PC-9 (cell line): ENCODE measurements at regions not wholly inside any gene's neighbourhood (a gene's known extent, or its start where the extent isn't known, plus 50 kb on each side); places are given as distances from the start of the nearest gene placed in this dataset.

Experiments
- BruUV-seq: library from RNA; stranded (reverse); fragments of 400-500 nt; replicated peaks from 2 replicates; lab custom pipeline; 2021; lab: Mats Ljungman, UMichigan
- CTCF ChIA-PET: fragments of 300-600 bp; sonication (Branson Sonifier 250); formaldehyde crosslinking; loops from one replicate; lab custom pipeline; 2022; ENCODE audit warnings: antibody characterized with exemption; lab: Charles Lee
- POLR2A ChIA-PET: fragments of 300-600 bp; sonication (Branson Sonifier 250); formaldehyde crosslinking; loops from one replicate; lab custom pipeline; 2022; ENCODE audit warnings: antibody characterized with exemption; ENCODE audit not compliant: unreplicated experiment; lab: Charles Lee
- DNase-seq, 2 experiments: peaks; one replicate each; pipeline versions ENCODE4 v3.0.0 to v3.0.0-alpha.2; 2015 to 2022; ENCODE audit warnings: mixed read lengths in 1 of 2
- H2AFZ ChIP-seq: fragments of 200-600 bp; sonication (generic); 2 replicates; pipeline ENCODE4 v1.8.1; 2017; ENCODE audit warnings: antibody characterized with exemption
- H3F3A ChIP-seq: fragments of 200-600 bp; sonication (generic); 2 replicates; pipeline ENCODE4 v1.8.1; 2017; ENCODE audit warnings: antibody characterized with exemption, mild to moderate bottlenecking, low read depth; ENCODE audit not compliant: insufficient read depth
- H3K27ac ChIP-seq: fragments of 200-600 bp; sonication (generic); 2 replicates; pipeline ENCODE4 v1.6.1; 2016; ENCODE audit warnings: mixed run types
- H3K27me3 ChIP-seq: fragments of 200-600 bp; sonication (generic); 2 replicates; pipeline ENCODE4 v1.6.1; 2016; ENCODE audit warnings: low read depth, mixed run types; ENCODE audit not compliant: insufficient read depth
- H3K36me3 ChIP-seq: fragments of 200-600 bp; sonication (generic); 2 replicates; pipeline ENCODE4 v1.6.1; 2016; ENCODE audit warnings: low read depth, mixed run types
- H3K4me1 ChIP-seq: fragments of 200-600 bp; sonication (generic); replicated peaks from 2 replicates; pipeline ENCODE4 v1.6.1; 2016; ENCODE audit warnings: mixed run types; ENCODE audit not compliant: insufficient read depth
- H3K4me2 ChIP-seq: fragments of 200-600 bp; sonication (generic); 2 replicates; pipeline ENCODE4 v1.6.1; 2017; ENCODE audit warnings: mixed run types
- H3K4me3 ChIP-seq: fragments of 200-600 bp; sonication (generic); 2 replicates; pipeline ENCODE4 v1.6.1; 2016; ENCODE audit warnings: mixed run types
- H3K79me2 ChIP-seq: fragments of 200-600 bp; sonication (generic); 2 replicates; pipeline ENCODE4 v1.6.1; 2017; ENCODE audit warnings: low read depth, mixed run types
- H3K9me2 ChIP-seq: fragments of 200-600 bp; sonication (generic); 2 replicates; pipeline ENCODE4 v1.8.1; 2017; ENCODE audit warnings: mild to moderate bottlenecking; ENCODE audit not compliant: insufficient read depth
- H3K9me3 ChIP-seq: fragments of 200-600 bp; sonication (generic); 2 replicates; pipeline ENCODE4 v1.8.1; 2016; ENCODE audit warnings: low read depth; ENCODE audit not compliant: insufficient read depth
- H4K20me1 ChIP-seq: fragments of 200-600 bp; sonication (generic); 2 replicates; pipeline ENCODE4 v1.8.1; 2017; ENCODE audit not compliant: insufficient read depth
- EZH2 ChIP-seq: fragments of 200-600 bp; sonication (generic); IDR thresholded peaks from 2 replicates; pipeline ENCODE4 v1.8.0; 2017; ENCODE audit warnings: antibody characterized with exemption, low read depth
- intact Hi-C: fragments of 100-400 bp; cut with micrococcal nuclease; formaldehyde crosslinking; loops from one replicate; pipeline ENCODE4 v1.10.0; 2022; ENCODE audit not compliant: unreplicated experiment
- TF ChIP-seq, protein P1 (sequence below): fragments of 200-600 bp; sonication (generic); conservative IDR thresholded peaks from 2 replicates; pipeline ENCODE4 v1.6.1; 2017; ENCODE audit warnings: mixed run types, antibody characterized with exemption, mild to moderate bottlenecking, moderate library complexity

DNA sequence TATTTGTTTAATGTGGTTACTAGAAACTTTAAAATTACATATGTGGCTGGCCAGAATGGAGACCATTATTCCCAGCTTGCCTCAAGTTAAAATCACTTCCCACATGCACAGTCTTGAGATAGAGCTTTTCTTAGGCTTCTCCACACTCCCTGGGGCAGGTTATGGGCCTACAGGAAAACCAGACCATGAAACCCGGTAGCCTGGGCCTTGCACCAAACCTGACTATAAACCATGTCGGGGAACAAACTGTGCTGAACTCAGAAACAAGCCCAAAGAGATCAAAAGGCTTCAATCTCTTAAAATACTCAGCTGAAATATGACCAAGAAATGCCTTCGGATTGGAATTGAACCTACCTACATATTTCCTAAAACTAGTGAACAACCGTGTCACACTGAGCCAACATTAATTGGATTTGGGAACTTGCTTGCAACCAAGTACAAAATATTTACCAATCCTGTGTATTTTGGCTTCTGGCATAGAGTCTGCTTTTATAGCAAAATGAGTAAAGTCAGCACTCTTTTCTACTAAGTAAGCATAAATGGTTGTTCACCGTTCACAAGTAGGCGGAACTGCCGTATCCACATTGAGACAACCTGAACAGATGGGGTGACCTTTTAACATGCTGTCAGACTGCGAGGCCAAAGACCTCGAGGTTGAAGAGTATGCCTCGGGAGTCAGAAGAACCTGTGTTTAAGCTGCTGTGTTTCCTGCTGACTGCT lies 199.5 kb downstream of the FAM76B start:
- Histone ChIP-seq H3K4me3 (no peak overlapping the region), H3K9me2 (0 out of 2 replicates have a peak, but pooled peaks cover 1% of the 10 kb centered on the region), H2AFZ (no peak overlapping the region), H3F3A (no peaks in the 10 kb centered on the region), H3K4me2 (no peak overlapping the region), H3K79me2 (no peaks in the 10 kb centered on the region), H3K4me1 (no peaks in the 10 kb centered on the region), H3K27ac (no peak overlapping the region), H4K20me1 (no peaks in the 10 kb centered on the region), H3K36me3 (no peaks in the 10 kb centered on the region), H3K27me3 (no peaks in the 10 kb centered on the region; the same call in 1 of the 2 replicates), H3K9me3 (no peaks in the 10 kb centered on the region)
- no peak for DNase-seq
- ChIA-PET CTCF (no interaction called here), POLR2A (no interaction called here)
- no TSS peak for BruUV-seq
- intact Hi-C loops: no loop called here
- TF ChIP-seq EZH2: no peak
- TF ChIP-seq, protein P1, sequence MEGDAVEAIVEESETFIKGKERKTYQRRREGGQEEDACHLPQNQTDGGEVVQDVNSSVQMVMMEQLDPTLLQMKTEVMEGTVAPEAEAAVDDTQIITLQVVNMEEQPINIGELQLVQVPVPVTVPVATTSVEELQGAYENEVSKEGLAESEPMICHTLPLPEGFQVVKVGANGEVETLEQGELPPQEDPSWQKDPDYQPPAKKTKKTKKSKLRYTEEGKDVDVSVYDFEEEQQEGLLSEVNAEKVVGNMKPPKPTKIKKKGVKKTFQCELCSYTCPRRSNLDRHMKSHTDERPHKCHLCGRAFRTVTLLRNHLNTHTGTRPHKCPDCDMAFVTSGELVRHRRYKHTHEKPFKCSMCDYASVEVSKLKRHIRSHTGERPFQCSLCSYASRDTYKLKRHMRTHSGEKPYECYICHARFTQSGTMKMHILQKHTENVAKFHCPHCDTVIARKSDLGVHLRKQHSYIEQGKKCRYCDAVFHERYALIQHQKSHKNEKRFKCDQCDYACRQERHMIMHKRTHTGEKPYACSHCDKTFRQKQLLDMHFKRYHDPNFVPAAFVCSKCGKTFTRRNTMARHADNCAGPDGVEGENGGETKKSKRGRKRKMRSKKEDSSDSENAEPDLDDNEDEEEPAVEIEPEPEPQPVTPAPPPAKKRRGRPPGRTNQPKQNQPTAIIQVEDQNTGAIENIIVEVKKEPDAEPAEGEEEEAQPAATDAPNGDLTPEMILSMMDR: no peak

DNA sequence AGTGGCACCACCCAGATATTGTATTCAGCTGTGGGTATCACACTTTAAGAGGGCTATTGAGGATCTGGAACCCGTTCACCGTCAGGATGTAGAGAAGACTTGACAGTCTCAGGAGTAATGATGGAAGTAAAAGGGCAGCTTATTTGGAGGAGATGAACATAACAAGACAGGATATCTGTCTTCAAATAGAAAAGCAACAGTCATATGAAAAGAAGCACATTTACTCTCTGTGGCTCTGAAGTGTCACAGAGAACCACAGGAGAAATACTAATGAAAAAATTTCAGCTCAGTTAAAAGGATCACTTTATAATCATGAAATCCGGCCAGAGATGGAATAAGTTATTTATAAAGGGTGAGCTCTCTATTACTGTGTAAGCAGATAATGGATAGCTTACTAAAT lies 200.8 kb downstream of the FAM76B start:
- Histone ChIP-seq H3K27ac (no peak overlapping the region), H3K9me3 (no peaks in the 10 kb centered on the region), H3K4me3 (no peak overlapping the region), H3K27me3 (no peaks in the 10 kb centered on the region; the same call in 1 of the 2 replicates), H3F3A (no peaks in the 10 kb centered on the region), H3K36me3 (no peaks in the 10 kb centered on the region), H3K79me2 (no peaks in the 10 kb centered on the region), H4K20me1 (no peaks in the 10 kb centered on the region), H3K4me1 (no peaks in the 10 kb centered on the region), H3K9me2 (0 out of 2 replicates have a peak, but pooled peaks cover 4% of the 10 kb centered on the region), H2AFZ (no peak overlapping the region), H3K4me2 (no peak overlapping the region)
- BruUV-seq: no TSS peak
- ChIA-PET CTCF (no interaction called here), POLR2A (no interaction called here)
- no peak for DNase-seq
- TF ChIP-seq EZH2: no peak
- TF ChIP-seq, protein P1: no peak
- intact Hi-C loops: no loop called here

DNA sequence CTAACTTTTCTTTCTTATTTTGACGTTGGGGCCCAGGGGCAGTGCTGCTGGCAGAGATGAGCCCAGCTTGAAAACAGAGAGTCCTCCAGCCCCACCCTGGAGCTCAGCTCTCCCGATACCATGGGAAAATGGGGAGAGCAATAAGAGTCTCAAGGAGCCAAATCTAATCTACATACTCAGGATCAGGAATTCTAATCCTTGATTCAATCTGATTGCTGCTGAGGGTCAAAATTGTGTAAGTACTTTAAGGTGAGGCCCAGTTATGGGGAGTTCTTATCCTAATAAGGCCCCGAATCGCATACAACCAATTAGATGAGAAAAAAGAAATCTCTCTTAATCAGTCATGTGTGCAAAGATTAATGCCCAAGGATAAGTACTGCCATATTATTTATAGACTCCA lies 202.9 kb downstream of the FAM76B start:
- CTCF ChIA-PET: no interaction called here

More for the DNA sequence above, 202.9 kb downstream of the FAM76B start:
- Histone ChIP-seq H2AFZ (no peak overlapping the region), H3K4me3 (no peak overlapping the region), H3K27ac (no peak overlapping the region), H4K20me1 (no peaks in the 10 kb centered on the region), H3K9me2 (0 out of 2 replicates have a peak, but pooled peaks cover 4% of the 10 kb centered on the region), H3K27me3 (no peaks in the 10 kb centered on the region), H3K79me2 (no peaks in the 10 kb centered on the region), H3F3A (no peaks in the 10 kb centered on the region), H3K9me3 (no peaks in the 10 kb centered on the region), H3K36me3 (no peaks in the 10 kb centered on the region), H3K4me1 (no peaks in the 10 kb centered on the region), H3K4me2 (no peak overlapping the region)
- POLR2A ChIA-PET: no interaction called here
- BruUV-seq: no TSS peak
- no peak for TF ChIP-seq EZH2
- TF ChIP-seq, protein P1: no peak
- DNase-seq: no peak
- intact Hi-C loops: no loop called here
